ENCODE measurements at regions not wholly inside any gene's neighbourhood (a gene's known extent, or its start where the extent isn't known, plus 50 kb on each side); places are given as distances from the start of the nearest gene placed in this dataset.
A peak's percentile ranks its signal among the peaks of the same experiment; 100 is the strongest.

GRCh38 chr11:123246749-123247495 lies 51.9 kb upstream of the CLMP start:
- H3K27ac ChIP-seq (ENCODE audit: low read depth in 2 of 2, low read length in 2 of 2): no peak overlapping the region
- DNase-seq (peak; percentile 89 to 92 (median 90)), FAIRE-seq (no peak)
- no peak overlapping the region for H3K9ac ChIP-seq (ENCODE audit: low read length in 3 of 3)
- TF ChIP-seq CTCF (IDR thresholded peaks at IDR 0.05; ENCODE audit: borderline replicate concordance, extremely low read depth, insufficient read depth): peak; percentile 92
- peak overlapping the region in 1 of 3 donors; percentile 4 for H3K4me3 ChIP-seq (ENCODE audit: low read length in 3 of 3)
- H3K27me3 ChIP-seq (ENCODE audit: control insufficient read depth, insufficient read depth, low read length): no peaks in the 10 kb centered on the region
- no peaks in the 10 kb centered on the region for H3K4me1 ChIP-seq (ENCODE audit: control insufficient read depth in 2 of 3, insufficient read depth in 2 of 3, low read depth in 1 of 3, low read length in 3 of 3)
- H3K36me3 ChIP-seq (ENCODE audit: control insufficient read depth in 2 of 3, insufficient read depth in 3 of 3, low read length in 3 of 3): no peaks in the 10 kb centered on the region
- H3K9me3 ChIP-seq (ENCODE audit: control insufficient read depth in 2 of 3, insufficient read depth in 1 of 3, low read length in 3 of 3): no peaks in the 10 kb centered on the region
- intact Hi-C loops (cut with DNase I): loop anchor here (5.0 kb wide), 1 partner anchor 140 kb away; no protein-coding TSS in a partner anchor

GRCh38 chr11:123245567-123245966 lies 50.5 kb upstream of the CLMP start:
- FAIRE-seq (no peak), DNase-seq (no peak)
- Histone ChIP-seq H3K4me1 (ENCODE audit: control insufficient read depth in 2 of 3, insufficient read depth in 2 of 3, low read depth in 1 of 3, low read length in 3 of 3) (no peaks in the 10 kb centered on the region), H3K9ac (ENCODE audit: low read length in 3 of 3) (no peak overlapping the region), H3K9me3 (ENCODE audit: control insufficient read depth in 2 of 3, insufficient read depth in 1 of 3, low read length in 3 of 3) (no peaks in the 10 kb centered on the region), H3K4me3 (ENCODE audit: low read length in 3 of 3) (no peak overlapping the region), H3K27ac (ENCODE audit: low read depth in 2 of 2, low read length in 2 of 2) (no peak overlapping the region), H3K36me3 (ENCODE audit: control insufficient read depth in 2 of 3, insufficient read depth in 3 of 3, low read length in 3 of 3) (no peaks in the 10 kb centered on the region), H3K27me3 (ENCODE audit: control insufficient read depth, insufficient read depth, low read length) (no peaks in the 10 kb centered on the region)
- intact Hi-C loops (cut with DNase I): loop anchor here (5.0 kb wide), 1 partner anchor 138 kb away; no protein-coding TSS in a partner anchor
- no peak for TF ChIP-seq CTCF (IDR thresholded peaks at IDR 0.05; ENCODE audit: borderline replicate concordance, extremely low read depth, insufficient read depth)
